Endothelial cell (in vitro differentiated cells): ENCODE measurements at regions not wholly inside any gene's neighbourhood (a gene's known extent, or its start where the extent isn't known, plus 50 kb on each side); places are given as distances from the start of the nearest gene placed in this dataset.
A peak's percentile ranks its signal among the peaks of the same experiment; 100 is the strongest.

ENCODE experiments used
- DNase-seq: peaks from one replicate; pipeline ENCODE4 v3.0.0; 2021; ENCODE audit warnings: low spot score
- H3K27ac Mint-ChIP-seq: one replicate; pipeline ENCODE4 v1.8.0; 2021; ENCODE audit warnings: mixed read lengths, inconsistent platforms; ENCODE audit not compliant: unreplicated experiment
- H3K27me3 Mint-ChIP-seq: one replicate; pipeline ENCODE4 v1.8.0; 2021; ENCODE audit warnings: mild to moderate bottlenecking, moderate library complexity, mixed read lengths, inconsistent platforms; ENCODE audit not compliant: unreplicated experiment
- H3K36me3 Mint-ChIP-seq: one replicate; pipeline ENCODE4 v1.8.0; 2021; ENCODE audit warnings: mild to moderate bottlenecking, low read depth, mixed read lengths, inconsistent platforms; ENCODE audit not compliant: unreplicated experiment
- H3K4me1 Mint-ChIP-seq: one replicate; pipeline ENCODE4 v1.8.0; 2021; ENCODE audit warnings: mild to moderate bottlenecking, mixed read lengths, inconsistent platforms; ENCODE audit not compliant: unreplicated experiment
- H3K4me3 Mint-ChIP-seq: one replicate; pipeline ENCODE4 v1.8.0; 2021; ENCODE audit warnings: mild to moderate bottlenecking, mixed read lengths, inconsistent platforms; ENCODE audit not compliant: unreplicated experiment
- H3K9me3 Mint-ChIP-seq: one replicate; pipeline ENCODE4 v1.8.0; 2021; ENCODE audit warnings: mixed read lengths, inconsistent platforms; ENCODE audit not compliant: unreplicated experiment
- TF ChIP-seq, protein P1 (sequence below): fragments of 200-600 bp; sonication (generic); IDR thresholded peaks from one replicate; pipeline ENCODE4 v1.5.0; 2021; ENCODE audit warnings: antibody characterized with exemption; ENCODE audit not compliant: unreplicated experiment

DNA sequence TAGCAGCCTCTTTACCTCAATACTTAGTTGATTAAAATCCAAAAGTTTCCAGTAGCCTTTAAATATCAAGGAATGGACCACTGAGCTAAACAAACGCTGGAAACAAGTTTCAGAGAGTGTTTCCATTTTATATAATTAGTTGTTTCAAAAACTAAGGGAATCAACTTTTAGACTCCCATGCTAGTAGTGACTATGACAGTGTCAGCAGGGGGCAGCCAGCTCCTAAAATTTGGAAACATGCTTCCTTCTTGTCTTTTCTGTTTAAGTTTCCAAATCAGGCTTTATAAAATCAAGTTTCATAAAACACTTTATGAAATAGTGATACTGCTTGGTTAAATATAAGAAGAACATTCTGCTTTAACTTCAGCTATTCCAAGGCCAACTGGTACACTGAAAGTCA lies 138.2 kb upstream of the TMEM229A start:
- Mint-ChIP-seq H3K9me3 (no peaks in the 10 kb centered on the region), H3K4me3 (no peak overlapping the region), H3K4me1 (no peaks in the 10 kb centered on the region), H3K36me3 (no peaks in the 10 kb centered on the region), H3K27ac (no peak overlapping the region), H3K27me3 (no peaks in the 10 kb centered on the region)
- peak; percentile 9 for DNase-seq
- TF ChIP-seq, protein P1, sequence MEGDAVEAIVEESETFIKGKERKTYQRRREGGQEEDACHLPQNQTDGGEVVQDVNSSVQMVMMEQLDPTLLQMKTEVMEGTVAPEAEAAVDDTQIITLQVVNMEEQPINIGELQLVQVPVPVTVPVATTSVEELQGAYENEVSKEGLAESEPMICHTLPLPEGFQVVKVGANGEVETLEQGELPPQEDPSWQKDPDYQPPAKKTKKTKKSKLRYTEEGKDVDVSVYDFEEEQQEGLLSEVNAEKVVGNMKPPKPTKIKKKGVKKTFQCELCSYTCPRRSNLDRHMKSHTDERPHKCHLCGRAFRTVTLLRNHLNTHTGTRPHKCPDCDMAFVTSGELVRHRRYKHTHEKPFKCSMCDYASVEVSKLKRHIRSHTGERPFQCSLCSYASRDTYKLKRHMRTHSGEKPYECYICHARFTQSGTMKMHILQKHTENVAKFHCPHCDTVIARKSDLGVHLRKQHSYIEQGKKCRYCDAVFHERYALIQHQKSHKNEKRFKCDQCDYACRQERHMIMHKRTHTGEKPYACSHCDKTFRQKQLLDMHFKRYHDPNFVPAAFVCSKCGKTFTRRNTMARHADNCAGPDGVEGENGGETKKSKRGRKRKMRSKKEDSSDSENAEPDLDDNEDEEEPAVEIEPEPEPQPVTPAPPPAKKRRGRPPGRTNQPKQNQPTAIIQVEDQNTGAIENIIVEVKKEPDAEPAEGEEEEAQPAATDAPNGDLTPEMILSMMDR = no peak

DNA sequence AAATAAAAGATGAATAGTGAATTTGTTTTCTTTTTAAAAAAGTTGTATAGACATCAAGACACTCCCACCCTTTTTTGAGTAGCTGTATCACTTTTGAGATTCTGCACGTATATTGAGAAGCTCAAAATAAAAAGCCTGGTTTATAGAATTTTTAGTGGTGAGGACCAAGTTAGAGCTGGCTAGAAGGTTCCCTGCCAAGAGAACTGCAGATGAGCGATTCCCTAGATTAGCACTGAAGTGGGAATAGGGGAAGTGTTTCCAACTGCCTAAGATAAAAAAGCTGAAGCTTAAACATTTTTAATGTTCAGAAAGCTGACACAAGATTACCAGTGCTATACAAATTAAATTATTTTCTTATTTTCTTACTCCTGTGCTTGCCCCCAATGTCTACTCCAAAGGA lies 135.7 kb upstream of the TMEM229A start:
- Mint-ChIP-seq H3K4me1 (no peaks in the 10 kb centered on the region), H3K9me3 (no peaks in the 10 kb centered on the region), H3K36me3 (no peaks in the 10 kb centered on the region), H3K27me3 (no peaks in the 10 kb centered on the region), H3K27ac (no peak overlapping the region), H3K4me3 (no peak overlapping the region)
- DNase-seq = no peak
- TF ChIP-seq, protein P1 = no peak

- H3K4me3 Mint-ChIP-seq = no peak overlapping the region
- no peaks in the 10 kb centered on the region for H3K36me3 Mint-ChIP-seq
- TF ChIP-seq, protein P1 = no peak
- H3K9me3 Mint-ChIP-seq = no peaks in the 10 kb centered on the region
- H3K27me3 Mint-ChIP-seq = no peaks in the 10 kb centered on the region
- H3K27ac Mint-ChIP-seq = no peak overlapping the region
- no peak for DNase-seq
- H3K4me1 Mint-ChIP-seq = no peaks in the 10 kb centered on the region
Observed at GRCh38 chr7:124162667-124163066, 129.8 kb upstream of the TMEM229A start.

DNA sequence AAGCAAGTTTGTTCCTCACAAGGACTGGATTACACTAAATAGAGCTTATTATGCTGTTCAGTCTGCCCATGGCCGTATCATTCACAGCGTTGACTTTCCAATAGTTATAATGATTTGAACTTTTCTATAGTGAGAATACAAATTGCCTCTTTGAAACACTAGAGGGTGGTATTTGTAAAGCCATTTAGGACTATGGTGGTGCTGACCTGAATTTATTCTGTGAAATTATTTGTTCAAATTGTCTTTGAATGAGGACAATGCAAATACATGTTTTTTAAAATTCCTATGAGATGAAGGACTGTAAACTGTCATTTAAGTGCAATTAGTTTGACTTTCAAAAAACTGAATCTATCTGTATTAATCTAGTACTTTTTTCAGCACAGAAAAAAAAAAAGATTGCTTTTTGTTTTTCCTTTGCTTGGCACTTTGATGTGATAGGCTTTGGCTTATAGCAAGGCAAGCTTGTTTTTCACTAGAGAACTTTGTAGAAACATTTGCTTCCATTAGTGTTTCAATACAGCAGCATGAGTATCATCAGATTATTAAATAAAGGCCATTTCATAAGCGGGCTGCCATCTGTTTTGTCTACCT lies 122.7 kb upstream of the TMEM229A start:
- TF ChIP-seq, protein P1 = peak; percentile 73
- no peak for DNase-seq
- no peaks in the 10 kb centered on the region for H3K27me3 Mint-ChIP-seq
- no peaks in the 10 kb centered on the region for H3K9me3 Mint-ChIP-seq
- H3K27ac Mint-ChIP-seq = no peak overlapping the region
- no peak overlapping the region for H3K4me3 Mint-ChIP-seq
- H3K4me1 Mint-ChIP-seq = no peaks in the 10 kb centered on the region
- H3K36me3 Mint-ChIP-seq = no peaks in the 10 kb centered on the region

- TF ChIP-seq, protein P1 = peak; percentile 49
- Mint-ChIP-seq H3K27ac (no peak overlapping the region), H3K9me3 (no peaks in the 10 kb centered on the region), H3K36me3 (no peaks in the 10 kb centered on the region), H3K4me1 (no peaks in the 10 kb centered on the region), H3K4me3 (no peak overlapping the region), H3K27me3 (no peaks in the 10 kb centered on the region)
- DNase-seq = peak; percentile 49
Observed at GRCh38 chr7:124152859-124153692, 120.2 kb upstream of the TMEM229A start.
